Pancreas (tissue), 10 donors: ENCODE measurements at regions not wholly inside any gene's neighbourhood (a gene's known extent, or its start where the extent isn't known, plus 50 kb on each side); places are given as distances from the start of the nearest gene placed in this dataset.

Experiments
- ATAC-seq, 4 donors: fragments of 200-7000 bp; cut with Tn5 transposase; one replicate each; pipeline versions ENCODE4 v1.8.0 to v1.9.1; 2020; ENCODE audit warnings: mild to moderate bottlenecking in 4 of 4, moderate library complexity in 4 of 4
- DNase-seq, 6 donors: peaks; one replicate each; pipeline ENCODE4 v3.0.0-alpha.2; 2020
- FAIRE-seq: peaks from 2 replicates; lab custom pipeline; 2012; peaks lifted over from hg19 to GRCh38; lab: Jason Lieb, UNC
- H3K27ac ChIP-seq, 4 donors: fragments of 200-600 bp; sonication (generic); 1 replicate in 3 of 4; 2 replicates in 1 of 4; pipeline versions ENCODE4 v1.5.0 to v1.8.0; 2020
- H3K27me3 ChIP-seq, 4 donors: fragments of 200-600 bp; one replicate each; pipeline ENCODE4 v1.8.0; 2021
- H3K36me3 ChIP-seq, 3 donors: fragments of 200-600 bp; sonication (generic) in 1 of 3; one replicate each; pipeline versions ENCODE4 v1.5.0 to v1.8.0; 2020 to 2021
- H3K4me1 ChIP-seq, 3 donors: fragments of 200-600 bp; one replicate each; pipeline ENCODE4 v1.8.0; 2021
- H3K4me3 ChIP-seq, 4 donors: fragments of 200-600 bp; sonication (generic) in 2 of 4; one replicate each; pipeline versions ENCODE4 v1.5.0 to v1.8.0; 2020 to 2021
- H3K9me3 ChIP-seq, 4 donors: fragments of 200-600 bp; one replicate each; pipeline ENCODE4 v1.8.0; 2021
- WGBS, 2 donors: extraction: QIAGEN DNeasy Blood & Tissue Kit; methylation state at CpG; one replicate each; pipeline ENCODE4 v1.1.7; 2013; 5-methylcytosine and 5-hydroxymethylcytosine counted together
- intact Hi-C, 3 donors: fragments of 100-400 bp; cut with DNase I; formaldehyde crosslinking; loops; one replicate each; pipeline versions ENCODE4 v1.11.1 to v1.14.2; 2022
- TF ChIP-seq, protein P1 (sequence below), 4 donors: fragments of 200-600 bp; sonication (generic) in 3 of 4; IDR thresholded peaks; one replicate each; pipeline versions ENCODE4 v1.5.0 to v1.8.0; 2021; ENCODE audit warnings: antibody characterized with exemption in 4 of 4
- donor health status: healthy with polysubstance abuse.
- donor health status: DM: no; HTN: no; CAD: no; lungs with moderate emphysema.
- donor health status: DM: no; HTN: no; CAD: no.
- donor health status: control.
- donor health status: control.
- donor health status: Bipolar disorder and iron deficiency.
- donor health status: DM: yes; HTN: yes; CAD: no.
- donor health status: DM: no; HTN: no; CAD: no.
- donor health status: DM: no; HTN: no; CAD: no.
- donor health status: DM: yes; HTN: yes; CAD: no.

DNA sequence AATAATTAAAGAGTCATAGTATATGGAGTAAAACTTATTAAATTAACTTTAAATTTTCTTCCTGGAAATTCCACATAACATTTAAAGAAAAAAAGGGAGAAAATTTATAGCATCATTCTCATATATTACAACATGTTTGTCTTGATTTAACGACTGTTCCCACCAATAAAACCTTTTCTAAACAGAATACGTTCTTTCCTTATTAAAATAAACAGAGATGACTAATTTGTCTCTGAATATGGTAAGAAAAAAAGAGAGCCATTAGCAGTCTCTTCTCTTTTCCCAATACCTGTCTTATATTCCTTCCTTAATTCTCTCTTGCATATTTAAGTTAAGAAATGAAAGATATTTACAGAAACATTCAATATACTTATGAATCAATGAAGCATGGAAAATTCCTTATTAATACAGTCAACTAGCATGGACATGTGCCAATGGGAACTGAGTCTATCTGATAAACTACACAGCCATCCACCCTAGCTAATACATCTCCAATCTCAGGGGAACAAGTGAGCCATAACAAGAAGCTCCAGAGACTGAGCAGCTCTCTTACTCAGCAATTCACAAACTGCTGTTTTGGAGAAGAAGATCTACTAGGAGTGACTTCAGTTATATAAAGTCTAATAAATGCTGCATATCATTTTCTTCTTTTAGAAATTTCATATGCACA is 347.1 kb upstream of the MANEA start:
- FAIRE-seq (no peak), ATAC-seq (no peak), DNase-seq (no peak)
- Histone ChIP-seq H3K36me3 (no peaks in the 10 kb centered on the region), H3K27me3 (peaks cover 0 to 19% (median 2%) of the 10 kb centered on the region in 4 donors), H3K9me3 (no peaks in the 10 kb centered on the region), H3K4me3 (no peak overlapping the region), H3K4me1 (no peaks in the 10 kb centered on the region), H3K27ac (no peak overlapping the region)
- TF ChIP-seq, protein P1, sequence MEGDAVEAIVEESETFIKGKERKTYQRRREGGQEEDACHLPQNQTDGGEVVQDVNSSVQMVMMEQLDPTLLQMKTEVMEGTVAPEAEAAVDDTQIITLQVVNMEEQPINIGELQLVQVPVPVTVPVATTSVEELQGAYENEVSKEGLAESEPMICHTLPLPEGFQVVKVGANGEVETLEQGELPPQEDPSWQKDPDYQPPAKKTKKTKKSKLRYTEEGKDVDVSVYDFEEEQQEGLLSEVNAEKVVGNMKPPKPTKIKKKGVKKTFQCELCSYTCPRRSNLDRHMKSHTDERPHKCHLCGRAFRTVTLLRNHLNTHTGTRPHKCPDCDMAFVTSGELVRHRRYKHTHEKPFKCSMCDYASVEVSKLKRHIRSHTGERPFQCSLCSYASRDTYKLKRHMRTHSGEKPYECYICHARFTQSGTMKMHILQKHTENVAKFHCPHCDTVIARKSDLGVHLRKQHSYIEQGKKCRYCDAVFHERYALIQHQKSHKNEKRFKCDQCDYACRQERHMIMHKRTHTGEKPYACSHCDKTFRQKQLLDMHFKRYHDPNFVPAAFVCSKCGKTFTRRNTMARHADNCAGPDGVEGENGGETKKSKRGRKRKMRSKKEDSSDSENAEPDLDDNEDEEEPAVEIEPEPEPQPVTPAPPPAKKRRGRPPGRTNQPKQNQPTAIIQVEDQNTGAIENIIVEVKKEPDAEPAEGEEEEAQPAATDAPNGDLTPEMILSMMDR (IDR thresholded peaks at IDR 0.05) = no peak
- intact Hi-C loops = no loop called here
- WGBS, 2 donors = 36 to 39% methylated on average over 2 of the region's 2 CpGs

DNA sequence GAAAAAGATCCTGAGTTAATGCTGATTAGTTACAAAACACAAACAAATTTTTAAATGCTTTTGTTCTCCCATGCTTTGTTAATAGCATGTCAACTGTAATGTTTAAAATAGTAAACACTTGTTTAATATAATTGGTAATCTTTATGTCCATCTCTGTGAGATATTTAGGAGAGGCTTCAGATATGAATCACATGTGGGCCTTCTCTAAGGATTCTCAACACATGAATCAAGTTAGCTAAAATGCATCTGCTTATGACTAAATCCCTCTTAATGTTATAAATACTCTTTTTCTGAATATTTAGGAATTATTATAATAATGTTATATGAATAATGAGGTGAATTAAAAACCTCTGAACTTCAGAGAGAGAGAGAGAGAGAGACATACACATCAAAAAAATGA is 345.9 kb upstream of the MANEA start:
- Histone ChIP-seq H3K27me3 (peaks cover 0 to 19% (median 2%) of the 10 kb centered on the region in 4 donors), H3K9me3 (no peaks in the 10 kb centered on the region), H3K4me3 (no peak overlapping the region), H3K27ac (no peak overlapping the region), H3K36me3 (no peaks in the 10 kb centered on the region), H3K4me1 (no peaks in the 10 kb centered on the region)
- FAIRE-seq (no peak), DNase-seq (no peak), ATAC-seq (no peak)
- intact Hi-C loops = no loop called here
- TF ChIP-seq, protein P1 (IDR thresholded peaks at IDR 0.05) = no peak

DNA sequence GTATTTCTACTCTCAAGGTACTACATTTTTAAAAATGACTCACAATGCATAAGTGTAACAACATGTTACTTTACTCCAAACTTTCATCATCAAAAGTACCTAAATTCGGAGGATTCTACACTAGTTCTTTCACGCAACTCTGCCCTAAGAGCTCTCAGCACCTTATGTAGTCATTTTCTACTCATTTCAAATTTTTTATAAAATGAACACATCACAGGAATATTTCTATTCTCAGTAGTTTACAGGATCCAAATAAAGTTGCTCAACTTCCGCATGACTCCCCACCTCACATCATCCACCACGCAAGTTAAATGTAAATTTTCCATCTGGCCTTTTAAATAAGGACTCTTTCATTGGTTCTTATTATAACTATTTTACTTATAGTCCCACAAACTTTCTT is 344.9 kb upstream of the MANEA start:
- TF ChIP-seq, protein P1 (IDR thresholded peaks at IDR 0.05) = no peak
- Histone ChIP-seq H3K36me3 (no peaks in the 10 kb centered on the region), H3K4me3 (no peak overlapping the region), H3K27ac (no peak overlapping the region), H3K9me3 (no peaks in the 10 kb centered on the region), H3K4me1 (no peaks in the 10 kb centered on the region), H3K27me3 (peaks cover 0 to 19% (median 2%) of the 10 kb centered on the region in 4 donors)
- WGBS, 2 donors = 86 to 87% methylated on average over 4 of the region's 4 CpGs
- intact Hi-C loops = no loop called here
- no peak for DNase-seq
- no peak for ATAC-seq
- no peak for FAIRE-seq

DNA sequence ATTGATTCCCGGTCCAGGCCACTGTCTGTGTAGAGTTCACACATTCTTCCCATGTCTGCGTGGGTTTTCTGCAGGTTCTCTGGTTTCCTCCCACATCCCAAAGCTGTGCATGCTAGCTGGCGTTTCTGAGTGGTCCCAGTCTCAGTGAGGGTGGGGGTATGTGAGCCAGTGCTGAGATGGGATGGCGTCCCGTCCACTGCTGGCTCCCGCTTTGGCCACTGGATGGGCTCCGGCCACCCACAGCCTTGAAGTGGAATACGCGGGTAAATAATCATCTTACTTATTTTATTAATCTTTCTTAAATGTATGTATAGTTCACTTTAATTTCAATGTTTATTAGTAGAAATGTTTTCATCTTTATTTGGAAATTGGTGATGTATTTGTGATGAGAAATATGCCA is 343.5 kb upstream of the MANEA start:
- DNase-seq = no peak
- 75 to 82% methylated on average over 9 of the region's 9 CpGs for WGBS, 2 donors

DNA sequence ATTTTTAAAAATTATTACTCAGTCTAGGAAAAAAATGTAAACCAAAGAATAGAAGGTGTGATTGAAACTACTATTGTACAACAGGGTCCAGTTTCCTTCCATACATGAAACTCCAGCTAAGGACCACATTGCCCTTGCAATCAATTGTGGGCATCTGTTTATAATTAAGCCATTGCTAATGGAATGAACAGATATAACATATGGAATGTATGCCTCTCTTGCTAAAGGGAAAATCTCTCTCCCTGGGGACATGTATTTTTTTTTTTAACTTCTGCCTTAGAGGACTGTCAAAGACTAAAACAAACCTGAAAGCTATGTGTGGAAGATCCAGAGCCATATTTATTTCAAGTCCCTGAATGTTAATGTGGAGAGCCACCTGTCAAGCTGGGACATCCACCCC is 336.8 kb upstream of the MANEA start:
- DNase-seq = no peak
- intact Hi-C loops = no loop called here
- FAIRE-seq = no peak
- Histone ChIP-seq H3K9me3 (no peaks in the 10 kb centered on the region), H3K27ac (no peak overlapping the region), H3K4me1 (no peaks in the 10 kb centered on the region), H3K4me3 (no peak overlapping the region), H3K27me3 (peaks cover 0 to 4% (median 0%) of the 10 kb centered on the region in 4 donors), H3K36me3 (no peaks in the 10 kb centered on the region)
- ATAC-seq = no peak
- TF ChIP-seq, protein P1 (IDR thresholded peaks at IDR 0.05) = no peak

More for the DNA sequence above, 343.5 kb upstream of the MANEA start:
- no peaks in the 10 kb centered on the region for H3K4me1 ChIP-seq
- H3K27me3 ChIP-seq = peaks cover 0 to 15% (median 0%) of the 10 kb centered on the region in 4 donors
- intact Hi-C loops = no loop called here
- no peak overlapping the region for H3K4me3 ChIP-seq
- no peak for FAIRE-seq
- no peak for ATAC-seq
- TF ChIP-seq, protein P1 (IDR thresholded peaks at IDR 0.05) = no peak
- no peaks in the 10 kb centered on the region for H3K36me3 ChIP-seq
- H3K27ac ChIP-seq = no peak overlapping the region
- no peaks in the 10 kb centered on the region for H3K9me3 ChIP-seq
